ENCODE measurements at regions not wholly inside any gene's neighbourhood (a gene's known extent, or its start where the extent isn't known, plus 50 kb on each side); places are given as distances from the start of the nearest gene placed in this dataset.
A peak's percentile ranks its signal among the peaks of the same experiment; 100 is the strongest.

- DNase-seq, result no peak
These were observed 352.3 kb upstream of the EEF2KMT start for GRCh38 chr16:5449901-5450300.

- DNase-seq, result no peak
These were observed 351.2 kb upstream of the EEF2KMT start for GRCh38 chr16:5448798-5449197.

- no peak for DNase-seq
These were observed 350.1 kb upstream of the EEF2KMT start for GRCh38 chr16:5447734-5448133.

- DNase-seq, result no peak
These were observed 349.1 kb upstream of the EEF2KMT start for GRCh38 chr16:5446623-5447240.

GRCh38 chr16:5444189-5444588, 346.6 kb upstream of the EEF2KMT start:
- DNase-seq, result no peak

GRCh38 chr16:5442986-5443385, 345.4 kb upstream of the EEF2KMT start:
- DNase-seq, result no peak

- no peak for DNase-seq
These were observed 344.5 kb upstream of the EEF2KMT start for GRCh38 chr16:5442054-5442453.

- DNase-seq, result no peak
These were observed 341.0 kb upstream of the EEF2KMT start for GRCh38 chr16:5438591-5438990.

- no peak for DNase-seq
These were observed 336.0 kb upstream of the EEF2KMT start for GRCh38 chr16:5433587-5433986.

GRCh38 chr16:5432166-5432565, 334.6 kb upstream of the EEF2KMT start:
- DNase-seq, result no peak

- peak; percentile 22 for DNase-seq
These were observed 333.0 kb upstream of the EEF2KMT start for GRCh38 chr16:5430598-5430997.

GRCh38 chr16:5428932-5429331, 331.3 kb upstream of the EEF2KMT start:
- DNase-seq, result no peak

GRCh38 chr16:5427571-5427970, 330.0 kb upstream of the EEF2KMT start:
- no peak for DNase-seq

GRCh38 chr16:5422643-5423496, 325.3 kb upstream of the EEF2KMT start:
- DNase-seq, result no peak

GRCh38 chr16:5422047-5422446, 324.5 kb upstream of the EEF2KMT start:
- DNase-seq, result no peak

- DNase-seq, result no peak
These were observed 318.4 kb upstream of the EEF2KMT start for GRCh38 chr16:5416013-5416412.

GRCh38 chr16:5415123-5415522, 317.5 kb upstream of the EEF2KMT start:
- no peak for DNase-seq

GRCh38 chr16:5412731-5413130, 315.1 kb upstream of the EEF2KMT start:
- DNase-seq, result no peak

- no peak for DNase-seq
These were observed 300.6 kb upstream of the EEF2KMT start for GRCh38 chr16:5398203-5398602.

- DNase-seq, result no peak
These were observed 299.3 kb upstream of the EEF2KMT start for GRCh38 chr16:5396880-5397279.

GRCh38 chr16:5393070-5393469, 295.5 kb upstream of the EEF2KMT start:
- no peak for DNase-seq

GRCh38 chr16:5386989-5387388, 289.4 kb upstream of the EEF2KMT start:
- no peak for DNase-seq

GRCh38 chr16:5385811-5386210, 288.2 kb upstream of the EEF2KMT start:
- DNase-seq, result no peak

- no peak for DNase-seq
These were observed 287.5 kb upstream of the EEF2KMT start for GRCh38 chr16:5385115-5385514.

- DNase-seq, result no peak
These were observed 286.1 kb upstream of the EEF2KMT start for GRCh38 chr16:5383737-5384136.

Measured in MV-4-11 (cell line).